KMS-11 (cell line): ENCODE measurements at regions not wholly inside any gene's neighbourhood (a gene's known extent, or its start where the extent isn't known, plus 50 kb on each side); places are given as distances from the start of the nearest gene placed in this dataset.

Experiments
- H2AFZ ChIP-seq: fragments of 200-600 bp; sonication (generic); 2 replicates; pipeline ENCODE4 v1.6.1; 2016; ENCODE audit warnings: antibody characterized with exemption, mixed run types, low read depth
- H3K27ac ChIP-seq: fragments of 200-600 bp; sonication (generic); 2 replicates; pipeline ENCODE4 v1.6.1; 2016; ENCODE audit warnings: mild to moderate bottlenecking, mixed run types
- H3K27me3 ChIP-seq: fragments of 200-600 bp; sonication (generic); 2 replicates; pipeline ENCODE4 v1.6.1; 2017; ENCODE audit warnings: mild to moderate bottlenecking, low read depth, mixed run types, moderate library complexity; ENCODE audit not compliant: insufficient read depth
- H3K36me3 ChIP-seq: fragments of 200-600 bp; sonication (generic); 2 replicates; pipeline ENCODE4 v1.6.1; 2017; ENCODE audit warnings: mild to moderate bottlenecking, mixed run types; ENCODE audit not compliant: insufficient read depth
- H3K4me1 ChIP-seq: fragments of 200-600 bp; sonication (generic); 2 replicates; pipeline ENCODE4 v1.6.1; 2016; ENCODE audit warnings: mild to moderate bottlenecking, low read depth, mixed run types; ENCODE audit not compliant: poor library complexity, severe bottlenecking
- H3K4me2 ChIP-seq: fragments of 200-600 bp; sonication (generic); 2 replicates; pipeline ENCODE4 v1.7.0; 2016; ENCODE audit warnings: mild to moderate bottlenecking, mixed run types
- H3K4me3 ChIP-seq: fragments of 200-600 bp; sonication (generic); IDR thresholded peaks from 2 replicates; pipeline ENCODE4 v1.6.1; 2017; ENCODE audit warnings: low read depth, low read length, mixed read lengths; ENCODE audit not compliant: insufficient read depth
- H3K79me2 ChIP-seq: fragments of 200-600 bp; sonication (generic); 2 replicates; pipeline ENCODE4 v1.6.1; 2016; ENCODE audit warnings: low read depth, mixed run types; ENCODE audit not compliant: insufficient read depth
- H3K9ac ChIP-seq: fragments of 200-600 bp; sonication (generic); 2 replicates; pipeline ENCODE4 v1.6.1; 2016; ENCODE audit warnings: mild to moderate bottlenecking, mixed run types
- H4K20me1 ChIP-seq: fragments of 200-600 bp; sonication (generic); 2 replicates; pipeline ENCODE4 v1.6.1; 2016; ENCODE audit warnings: mild to moderate bottlenecking, mixed run types; ENCODE audit not compliant: insufficient read depth
- CTCF ChIP-seq: fragments of 200-600 bp; sonication (generic); conservative IDR thresholded peaks from 2 replicates; pipeline ENCODE4 v1.6.1; 2017; ENCODE audit warnings: low read depth, mild to moderate bottlenecking, antibody characterized with exemption, low read length, moderate library complexity, mixed read lengths

GRCh38 chr12:126107659-126108058 is 1042.4 kb downstream of the AACS start:
- no peak overlapping the region for H3K27ac ChIP-seq
- H3K4me1 ChIP-seq: no peaks in the 10 kb centered on the region
- no peak for TF ChIP-seq CTCF
- no peak overlapping the region for H3K9ac ChIP-seq
- H2AFZ ChIP-seq: no peak overlapping the region
- no peak overlapping the region for H3K4me2 ChIP-seq
- no peaks in the 10 kb centered on the region for H3K36me3 ChIP-seq
- no peaks in the 10 kb centered on the region for H3K79me2 ChIP-seq
- H3K4me3 ChIP-seq: no peak overlapping the region
- no peaks in the 10 kb centered on the region for H4K20me1 ChIP-seq
- H3K27me3 ChIP-seq: no peaks in the 10 kb centered on the region

- Histone ChIP-seq H3K27me3 (no peaks in the 10 kb centered on the region), H3K4me2 (no peak overlapping the region), H3K36me3 (no peaks in the 10 kb centered on the region), H3K9ac (no peak overlapping the region), H3K4me1 (no peaks in the 10 kb centered on the region), H3K79me2 (no peaks in the 10 kb centered on the region), H3K27ac (no peak overlapping the region), H4K20me1 (no peaks in the 10 kb centered on the region), H2AFZ (no peak overlapping the region), H3K4me3 (no peak overlapping the region)
- no peak for TF ChIP-seq CTCF
Observed at GRCh38 chr12:126108247-126108646, 1043.0 kb downstream of the AACS start.

- H3K36me3 ChIP-seq: no peaks in the 10 kb centered on the region
- no peak for TF ChIP-seq CTCF
- H3K79me2 ChIP-seq: no peaks in the 10 kb centered on the region
- no peak overlapping the region for H3K4me2 ChIP-seq
- H3K9ac ChIP-seq: no peak overlapping the region
- no peak overlapping the region for H3K4me3 ChIP-seq
- no peaks in the 10 kb centered on the region for H4K20me1 ChIP-seq
- H3K4me1 ChIP-seq: no peaks in the 10 kb centered on the region
- no peak overlapping the region for H2AFZ ChIP-seq
- no peak overlapping the region for H3K27ac ChIP-seq
- no peaks in the 10 kb centered on the region for H3K27me3 ChIP-seq
Observed at GRCh38 chr12:126112141-126112540, 1046.9 kb downstream of the AACS start.

GRCh38 chr12:126112849-126113248 is 1047.6 kb downstream of the AACS start:
- Histone ChIP-seq H3K27ac (no peak overlapping the region), H3K79me2 (no peaks in the 10 kb centered on the region), H3K4me2 (no peak overlapping the region), H3K4me1 (no peaks in the 10 kb centered on the region), H2AFZ (no peak overlapping the region), H4K20me1 (no peaks in the 10 kb centered on the region), H3K9ac (no peak overlapping the region), H3K36me3 (no peaks in the 10 kb centered on the region), H3K27me3 (no peaks in the 10 kb centered on the region), H3K4me3 (no peak overlapping the region)
- TF ChIP-seq CTCF: no peak

GRCh38 chr12:126114441-126114840 is 1049.2 kb downstream of the AACS start:
- Histone ChIP-seq H3K27ac (no peak overlapping the region), H3K9ac (no peak overlapping the region), H3K79me2 (no peaks in the 10 kb centered on the region), H3K4me2 (no peak overlapping the region), H2AFZ (no peak overlapping the region), H3K27me3 (no peaks in the 10 kb centered on the region), H3K4me3 (no peak overlapping the region), H3K4me1 (no peaks in the 10 kb centered on the region), H3K36me3 (no peaks in the 10 kb centered on the region), H4K20me1 (no peaks in the 10 kb centered on the region)
- TF ChIP-seq CTCF: no peak
